ENCODE measurements at regions not wholly inside any gene's neighbourhood (a gene's known extent, or its start where the extent isn't known, plus 50 kb on each side); places are given as distances from the start of the nearest gene placed in this dataset.

GRCh38 chr5:83834306-83834705 lies 113.7 kb upstream of the HAPLN1 start:
- TF ChIP-seq CTCF (IDR thresholded peaks at IDR 0.05): no peak
- TF ChIP-seq POLR2A (IDR thresholded peaks at IDR 0.05): no peak
- no peak for TF ChIP-seq POLR2AphosphoS5 (IDR thresholded peaks at IDR 0.05)
